GM18909 (cell line): ENCODE measurements at regions not wholly inside any gene's neighbourhood (a gene's known extent, or its start where the extent isn't known, plus 50 kb on each side); places are given as distances from the start of the nearest gene placed in this dataset.

Experiments
- ATAC-seq: cut with Tn5 transposase; IDR thresholded peaks from one replicate; pipeline ENCODE4 v1.9.1; 2021; ENCODE audit warnings: mild to moderate bottlenecking; ENCODE audit not compliant: unreplicated experiment, poor library complexity

- ATAC-seq = no peak
These were observed 184.2 kb downstream of the NSG2 start for GRCh38 chr5:174229514-174230370.

- no peak for ATAC-seq
These were observed 186.5 kb downstream of the NSG2 start for GRCh38 chr5:174231956-174232487.

- no peak for ATAC-seq
These were observed 188.9 kb downstream of the NSG2 start for GRCh38 chr5:174234388-174234787.

GRCh38 chr5:174235221-174236011, 189.9 kb downstream of the NSG2 start:
- ATAC-seq = no peak

GRCh38 chr5:174236070-174236469, 190.6 kb downstream of the NSG2 start:
- no peak for ATAC-seq

GRCh38 chr5:174239718-174240117, 194.2 kb downstream of the NSG2 start:
- no peak for ATAC-seq

- no peak for ATAC-seq
These were observed 197.1 kb downstream of the NSG2 start for GRCh38 chr5:174242573-174242972.

GRCh38 chr5:174243904-174244303, 198.4 kb downstream of the NSG2 start:
- ATAC-seq = no peak

- no peak for ATAC-seq
These were observed 200.1 kb downstream of the NSG2 start for GRCh38 chr5:174245516-174246075.

- no peak for ATAC-seq
These were observed 201.2 kb downstream of the NSG2 start for GRCh38 chr5:174246743-174247142.

GRCh38 chr5:174247301-174247700, 201.8 kb downstream of the NSG2 start:
- ATAC-seq = no peak

- no peak for ATAC-seq
These were observed 205.9 kb downstream of the NSG2 start for GRCh38 chr5:174251305-174252000.

GRCh38 chr5:174252121-174252520, 206.6 kb downstream of the NSG2 start:
- ATAC-seq = no peak

- ATAC-seq = no peak
These were observed 214.4 kb downstream of the NSG2 start for GRCh38 chr5:174259696-174260420.

- ATAC-seq = no peak
These were observed 225.8 kb downstream of the NSG2 start for GRCh38 chr5:174271316-174271715.

GRCh38 chr5:174272671-174273070, 227.2 kb downstream of the NSG2 start:
- ATAC-seq = peak; percentile 21

- ATAC-seq = peak; percentile 91
These were observed 227.8 kb downstream of the NSG2 start for GRCh38 chr5:174273325-174273724.

- no peak for ATAC-seq
These were observed 230.5 kb downstream of the NSG2 start for GRCh38 chr5:174275959-174276358.

GRCh38 chr5:174281089-174281760, 235.7 kb downstream of the NSG2 start:
- no peak for ATAC-seq
